ENCODE measurements at regions not wholly inside any gene's neighbourhood (a gene's known extent, or its start where the extent isn't known, plus 50 kb on each side); places are given as distances from the start of the nearest gene placed in this dataset.

DNA sequence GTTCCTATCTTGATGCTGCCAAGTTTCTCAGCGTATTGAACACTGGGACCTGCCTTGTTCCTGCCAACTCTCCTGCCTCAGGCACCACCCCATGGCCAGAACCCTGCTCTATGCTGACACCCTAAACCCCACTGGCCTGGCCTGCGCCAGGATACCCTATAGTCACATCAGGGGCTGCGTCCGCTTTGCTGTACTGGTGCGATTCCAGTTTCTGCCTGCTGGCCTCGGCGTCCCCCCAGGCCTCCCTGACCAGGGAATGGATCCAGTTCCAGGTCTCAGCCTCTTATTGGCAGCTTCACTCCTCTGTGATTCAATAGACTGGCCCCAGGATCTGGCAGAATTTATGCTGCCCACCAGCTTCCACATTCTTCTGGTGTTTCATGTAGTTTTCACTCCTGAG, 55.0 kb downstream of the GPR6 start:
- no peak for DNase-seq (ENCODE audit: low spot score)

- no peak for DNase-seq (ENCODE audit: low spot score)
Observed at GRCh38 chr6:110033749-110034666, 55.9 kb downstream of the GPR6 start.

DNA sequence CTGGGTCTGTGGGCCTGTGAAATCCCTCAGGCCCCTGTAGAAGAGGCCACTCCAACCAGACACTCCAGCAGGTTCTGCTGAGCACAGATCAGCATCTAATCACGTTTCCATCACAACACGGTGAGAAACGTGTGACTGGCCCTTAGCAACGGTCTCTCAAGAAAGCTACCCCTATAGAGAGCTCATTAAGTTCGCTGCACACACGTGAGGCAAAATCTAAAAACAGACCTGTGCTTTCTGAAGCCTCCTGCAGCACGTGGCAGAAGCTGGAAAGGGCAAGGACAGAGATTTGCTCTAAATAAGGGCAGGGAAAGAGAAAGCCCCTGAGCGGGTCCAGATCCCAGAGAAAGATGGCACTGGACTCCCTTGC, 56.5 kb downstream of the GPR6 start:
- DNase-seq (ENCODE audit: low spot score) = no peak

DNA sequence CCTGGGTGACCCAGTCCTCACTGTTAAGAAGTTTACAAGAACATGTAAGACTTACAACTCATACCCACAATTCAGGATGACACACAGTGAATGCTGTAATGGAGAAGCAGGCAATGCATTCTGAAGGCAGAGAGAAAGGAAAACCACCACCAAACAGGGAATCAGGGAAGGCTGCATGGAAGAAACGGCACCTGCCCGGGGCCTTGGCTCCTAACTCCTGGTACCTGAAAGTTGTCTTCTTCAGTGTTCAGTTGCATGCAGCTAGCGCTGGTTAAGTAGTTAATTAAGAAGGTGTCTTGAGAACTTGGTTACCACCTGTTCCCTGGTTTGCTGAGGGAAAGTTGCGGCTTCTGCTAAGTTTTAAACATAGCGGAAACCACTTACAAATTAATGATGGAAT, 57.2 kb downstream of the GPR6 start:
- DNase-seq (ENCODE audit: low spot score) = no peak

GRCh38 chr6:110036408-110037302, 58.5 kb downstream of the GPR6 start:
- DNase-seq (ENCODE audit: low spot score) = no peak

DNA sequence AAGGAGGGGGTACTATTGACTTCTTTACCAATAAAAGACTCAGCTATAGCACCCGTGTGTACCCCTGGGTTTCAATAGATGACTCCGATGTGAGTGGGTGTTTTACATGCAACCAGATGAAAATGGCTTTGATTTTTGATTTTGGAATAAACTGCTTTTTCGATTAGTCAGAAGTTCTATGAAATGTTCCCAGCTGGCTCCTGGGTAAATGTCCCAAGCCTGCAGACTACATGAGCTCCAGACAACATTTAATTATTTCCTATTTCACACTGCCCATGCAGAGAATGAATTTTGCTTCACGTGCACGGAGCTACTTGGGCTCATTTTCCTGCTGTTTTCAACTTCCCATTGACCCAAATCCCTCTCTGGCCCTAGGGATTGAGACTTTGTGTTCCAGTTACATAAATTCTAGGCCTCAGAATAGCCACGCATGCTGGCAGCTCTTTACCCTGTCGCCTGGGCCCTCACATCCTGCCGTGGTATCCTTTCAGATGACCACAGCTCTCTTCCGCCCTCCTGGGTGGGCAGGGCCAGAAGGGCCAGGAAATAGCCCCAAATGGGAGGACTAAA, 59.7 kb downstream of the GPR6 start:
- DNase-seq (ENCODE audit: low spot score) = no peak

GRCh38 chr6:110039364-110039980, 61.4 kb downstream of the GPR6 start:
- DNase-seq (ENCODE audit: low spot score) = peak; percentile 95

DNA sequence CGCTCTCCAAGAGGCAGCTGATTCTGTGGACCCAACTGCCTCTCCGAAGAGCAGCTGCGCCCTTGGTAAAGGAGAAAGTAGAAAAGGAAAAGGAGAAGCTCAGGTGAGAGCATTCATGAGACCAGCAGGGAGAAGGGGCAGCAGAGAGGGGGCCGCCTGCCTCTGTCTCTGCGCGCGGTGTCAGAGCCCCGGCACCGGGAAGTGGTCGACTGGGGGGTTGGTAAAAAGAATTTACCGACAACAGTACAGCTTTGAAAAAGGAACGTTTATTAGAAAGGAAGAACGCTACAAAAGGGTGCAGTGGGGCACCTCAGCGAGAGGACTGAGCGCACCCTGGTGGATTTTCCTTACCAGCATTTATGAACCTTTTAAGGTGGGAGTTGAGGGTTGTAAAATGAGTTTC, 61.9 kb downstream of the GPR6 start:
- DNase-seq (ENCODE audit: low spot score) = peak; percentile 72

DNA sequence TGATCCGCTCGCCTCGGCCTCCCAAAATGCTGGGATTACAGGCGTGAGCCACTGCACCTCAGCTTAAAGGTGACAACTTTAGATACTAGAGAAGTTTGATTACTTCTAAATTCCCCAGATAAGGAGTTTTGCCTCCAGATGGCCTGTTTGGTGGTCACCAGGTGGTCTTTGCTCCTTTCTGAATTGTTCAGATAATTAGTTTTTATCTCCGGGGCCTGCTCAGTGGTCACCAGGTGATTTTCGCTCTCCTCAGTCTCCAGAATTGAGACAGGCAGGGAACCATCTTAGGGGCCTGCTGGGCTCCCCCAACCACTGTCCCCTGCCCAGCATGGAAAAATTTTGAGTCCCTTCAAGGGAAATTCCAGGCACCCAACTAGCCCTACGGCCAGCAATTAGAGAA, 62.6 kb downstream of the GPR6 start:
- DNase-seq (ENCODE audit: low spot score) = no peak

GRCh38 chr6:110041126-110041525, 63.0 kb downstream of the GPR6 start:
- DNase-seq (ENCODE audit: low spot score) = no peak

DNA sequence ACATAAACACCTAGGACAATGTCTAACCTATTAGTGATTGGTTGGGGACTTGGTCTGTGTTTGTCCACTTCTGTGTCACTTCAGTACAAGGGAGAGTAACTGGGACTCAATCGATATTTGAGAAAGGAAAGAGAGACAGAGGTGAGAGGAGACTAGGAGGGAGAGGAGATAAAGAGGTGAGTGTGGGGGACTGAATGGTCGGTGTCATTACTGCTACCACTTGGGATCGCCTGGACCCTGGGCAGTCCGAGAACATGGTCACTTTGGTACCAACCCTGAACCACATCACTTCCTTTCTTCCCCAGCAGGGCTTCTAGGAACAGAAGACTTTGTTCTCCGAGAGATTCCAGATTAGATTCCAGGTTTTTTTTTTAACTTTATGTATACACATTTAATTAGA, 63.7 kb downstream of the GPR6 start:
- no peak for DNase-seq (ENCODE audit: low spot score)

- no peak for DNase-seq (ENCODE audit: low spot score)
Observed at GRCh38 chr6:110042670-110043296, 64.7 kb downstream of the GPR6 start.

DNA sequence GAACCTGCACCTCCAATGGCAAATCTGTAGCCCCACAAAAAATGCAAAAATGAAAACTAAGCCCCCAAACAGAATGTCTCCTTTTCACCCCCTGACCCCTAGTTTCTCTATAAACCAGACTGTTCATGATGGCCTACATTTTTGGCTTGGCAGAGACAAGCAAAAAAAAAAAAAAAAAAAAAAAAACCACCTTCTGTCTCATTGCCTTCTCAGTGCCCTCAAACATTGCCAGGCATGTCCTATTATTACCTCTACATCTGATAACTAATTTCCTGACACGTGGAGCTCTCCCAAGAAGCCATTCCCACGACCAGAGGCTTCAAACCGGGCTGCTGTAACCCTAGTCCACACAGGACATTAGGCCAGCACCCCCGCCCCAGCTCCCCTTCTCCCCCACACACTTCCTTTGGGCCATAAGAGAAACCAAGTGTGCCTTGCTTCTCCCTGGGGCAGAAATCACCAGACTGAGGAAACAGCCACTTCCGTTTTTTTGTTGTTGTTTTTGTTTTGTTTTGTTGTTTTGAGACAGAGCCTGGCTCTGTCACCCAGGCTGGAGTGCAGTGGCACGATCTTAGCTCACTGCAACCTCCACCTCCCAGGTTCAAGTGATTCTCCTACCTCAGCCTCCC, 65.4 kb downstream of the GPR6 start:
- no peak for DNase-seq (ENCODE audit: low spot score)

GRCh38 chr6:110044096-110044495, 66.0 kb downstream of the GPR6 start:
- DNase-seq (ENCODE audit: low spot score) = no peak

DNA sequence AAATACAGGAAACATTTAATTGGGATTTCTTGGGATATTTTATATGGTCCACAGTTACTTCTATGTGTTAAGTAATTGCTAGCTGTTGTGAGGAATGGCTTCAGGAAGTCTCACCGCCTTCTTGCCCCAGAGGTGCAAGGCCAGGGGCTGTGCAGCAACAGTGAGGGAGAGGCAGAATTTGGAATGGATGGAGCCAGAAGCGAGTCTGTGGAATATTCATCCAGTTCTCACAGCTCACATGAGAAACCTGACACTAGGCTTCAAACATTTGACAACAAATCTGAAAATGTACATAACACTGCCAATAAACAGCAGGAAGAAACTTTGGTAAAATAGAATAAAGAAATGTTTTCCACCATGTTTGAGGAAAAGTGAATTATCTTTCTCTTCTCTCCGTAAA, 66.5 kb downstream of the GPR6 start:
- DNase-seq (ENCODE audit: low spot score) = no peak

GRCh38 chr6:110048221-110048875, 70.2 kb downstream of the GPR6 start:
- DNase-seq (ENCODE audit: low spot score) = no peak

DNA sequence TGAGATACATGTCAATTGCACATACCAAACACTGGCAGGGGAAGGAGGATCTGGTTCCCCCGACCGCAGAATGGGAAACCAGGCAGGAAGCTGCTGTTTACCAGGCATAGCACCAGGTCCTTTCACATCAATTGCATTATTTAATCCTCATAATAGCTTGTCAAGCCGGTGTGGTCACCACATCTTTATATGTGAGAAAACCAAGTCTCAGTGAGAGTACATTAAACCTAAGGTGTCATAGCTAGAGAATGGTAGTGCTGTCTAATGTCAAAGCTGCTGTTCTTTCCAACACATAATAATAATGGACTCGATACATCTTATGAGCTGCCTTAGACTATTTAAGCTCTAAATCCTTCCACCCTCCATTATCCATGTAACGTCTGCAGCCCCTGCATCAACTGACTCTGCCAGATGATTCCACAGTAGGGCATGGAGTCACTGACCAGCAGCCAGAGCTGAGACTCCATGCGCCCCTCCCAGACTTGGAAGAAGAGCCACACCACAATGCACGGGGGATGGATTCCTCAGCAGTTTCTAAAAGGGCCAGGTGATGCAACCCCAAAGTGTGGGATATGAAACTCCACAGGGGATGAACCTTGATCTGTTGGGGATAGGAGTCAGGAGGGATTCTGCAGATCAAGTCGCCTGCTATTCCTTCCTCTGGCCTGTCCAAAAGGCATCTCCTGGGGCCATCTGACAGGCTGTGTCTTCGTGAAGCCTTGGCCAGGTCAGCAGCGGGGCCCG, 71.8 kb downstream of the GPR6 start:
- no peak for DNase-seq (ENCODE audit: low spot score)

All from HT-29 (cell line).